B cell (primary cell): ENCODE measurements at regions not wholly inside any gene's neighbourhood (a gene's known extent, or its start where the extent isn't known, plus 50 kb on each side); places are given as distances from the start of the nearest gene placed in this dataset.

Experiments
- CTCF ChIP-seq: fragments of 200-600 bp; IDR thresholded peaks from one replicate; pipeline ENCODE4 v1.8.0; 2022; ENCODE audit warnings: antibody characterized with exemption, mild to moderate bottlenecking
- EZH2 ChIP-seq: IDR thresholded peaks from 2 replicates; pipeline ENCODE4 v1.6.1; 2012; ENCODE audit warnings: borderline replicate concordance, low read depth, mild to moderate bottlenecking, moderate library complexity, low read length; ENCODE audit not compliant: insufficient read depth, poor library complexity, severe bottlenecking

GRCh38 chr1:187971851-187972250, 1143.1 kb downstream of the PLA2G4A start:
- TF ChIP-seq CTCF (no peak), EZH2 (no peak)
